Loucy (cell line): ENCODE measurements at regions not wholly inside any gene's neighbourhood (a gene's known extent, or its start where the extent isn't known, plus 50 kb on each side); places are given as distances from the start of the nearest gene placed in this dataset.

Source experiments
- H2AFZ ChIP-seq: fragments of 200-600 bp; sonication (generic); 2 replicates; pipeline ENCODE4 v1.6.0; 2016; ENCODE audit warnings: antibody characterized with exemption, mild to moderate bottlenecking, low read length, moderate library complexity
- H3F3A ChIP-seq: fragments of 200-600 bp; 2 replicates; pipeline ENCODE4 v1.6.0; 2016; ENCODE audit warnings: antibody characterized with exemption, low read depth, mild to moderate bottlenecking
- H3K27me3 ChIP-seq: fragments of 200-600 bp; sonication (generic); 2 replicates; pipeline ENCODE4 v1.6.1; 2014; ENCODE audit warnings: low read length, mild to moderate bottlenecking; ENCODE audit not compliant: insufficient read depth, poor library complexity, severe bottlenecking
- H3K36me3 ChIP-seq: fragments of 200-600 bp; sonication (generic); 2 replicates; pipeline ENCODE4 v1.6.1; 2016; ENCODE audit warnings: low read length; ENCODE audit not compliant: insufficient read depth
- H3K4me1 ChIP-seq: fragments of 200-600 bp; sonication (generic); 2 replicates; pipeline ENCODE4 v1.5.1; 2014; ENCODE audit warnings: low read length, mild to moderate bottlenecking; ENCODE audit not compliant: insufficient read depth, poor library complexity, severe bottlenecking
- H3K4me2 ChIP-seq: fragments of 200-600 bp; sonication (generic); 2 replicates; pipeline ENCODE4 v1.6.0; 2014; ENCODE audit warnings: antibody characterized with exemption, low read length, low read depth, mild to moderate bottlenecking; ENCODE audit not compliant: poor library complexity, severe bottlenecking
- H3K4me3 ChIP-seq: fragments of 200-600 bp; sonication (generic); 2 replicates; pipeline ENCODE4 v1.5.1; 2014; ENCODE audit warnings: low read length, mild to moderate bottlenecking, mixed read lengths; ENCODE audit not compliant: poor library complexity, severe bottlenecking
- H3K79me2 ChIP-seq: fragments of 200-600 bp; sonication (generic); 2 replicates; pipeline ENCODE4 v1.6.1; 2014; ENCODE audit warnings: low read length; ENCODE audit not compliant: insufficient read depth
- H3K9ac ChIP-seq: fragments of 200-600 bp; sonication (generic); 2 replicates; pipeline ENCODE4 v1.6.0; 2014; ENCODE audit warnings: mild to moderate bottlenecking, low read depth, low read length, moderate library complexity; ENCODE audit not compliant: poor library complexity, severe bottlenecking
- H3K9me2 ChIP-seq: fragments of 200-600 bp; sonication (generic); replicated peaks from 2 replicates; pipeline ENCODE4 v1.6.1; 2016; ENCODE audit warnings: low read depth, low read length, mixed read lengths
- H3K9me3 ChIP-seq: fragments of 200-600 bp; sonication (generic); 2 replicates; pipeline ENCODE4 v1.6.1; 2014; ENCODE audit warnings: mild to moderate bottlenecking, antibody characterized with exemption, low read length, low read depth; ENCODE audit not compliant: insufficient read depth
- H4K20me1 ChIP-seq: fragments of 200-600 bp; sonication (generic); 2 replicates; pipeline ENCODE4 v1.6.0; 2014; ENCODE audit warnings: antibody characterized with exemption, low read length, mild to moderate bottlenecking; ENCODE audit not compliant: insufficient read depth, poor library complexity, severe bottlenecking
- EZH2phosphoT487 ChIP-seq: fragments of 200-600 bp; IDR thresholded peaks from 2 replicates; pipeline ENCODE4 v1.6.1; 2018; ENCODE audit warnings: antibody characterized with exemption, mild to moderate bottlenecking, moderate library complexity, borderline replicate concordance
- TF ChIP-seq, protein P1 (sequence below): fragments of 200-600 bp; sonication (generic); conservative IDR thresholded peaks from 2 replicates; pipeline ENCODE4 v1.5.1; 2014; ENCODE audit warnings: mild to moderate bottlenecking, antibody characterized with exemption, low read length

GRCh38 chr7:109834851-109835250 lies 1256.1 kb upstream of the LRRN3 start:
- TF ChIP-seq, protein P1, sequence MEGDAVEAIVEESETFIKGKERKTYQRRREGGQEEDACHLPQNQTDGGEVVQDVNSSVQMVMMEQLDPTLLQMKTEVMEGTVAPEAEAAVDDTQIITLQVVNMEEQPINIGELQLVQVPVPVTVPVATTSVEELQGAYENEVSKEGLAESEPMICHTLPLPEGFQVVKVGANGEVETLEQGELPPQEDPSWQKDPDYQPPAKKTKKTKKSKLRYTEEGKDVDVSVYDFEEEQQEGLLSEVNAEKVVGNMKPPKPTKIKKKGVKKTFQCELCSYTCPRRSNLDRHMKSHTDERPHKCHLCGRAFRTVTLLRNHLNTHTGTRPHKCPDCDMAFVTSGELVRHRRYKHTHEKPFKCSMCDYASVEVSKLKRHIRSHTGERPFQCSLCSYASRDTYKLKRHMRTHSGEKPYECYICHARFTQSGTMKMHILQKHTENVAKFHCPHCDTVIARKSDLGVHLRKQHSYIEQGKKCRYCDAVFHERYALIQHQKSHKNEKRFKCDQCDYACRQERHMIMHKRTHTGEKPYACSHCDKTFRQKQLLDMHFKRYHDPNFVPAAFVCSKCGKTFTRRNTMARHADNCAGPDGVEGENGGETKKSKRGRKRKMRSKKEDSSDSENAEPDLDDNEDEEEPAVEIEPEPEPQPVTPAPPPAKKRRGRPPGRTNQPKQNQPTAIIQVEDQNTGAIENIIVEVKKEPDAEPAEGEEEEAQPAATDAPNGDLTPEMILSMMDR: no peak
- no peak for TF ChIP-seq EZH2phosphoT487
- no peak overlapping the region for H3K4me2 ChIP-seq
- no peaks in the 10 kb centered on the region for H4K20me1 ChIP-seq
- no peaks in the 10 kb centered on the region for H3K27me3 ChIP-seq
- no peak overlapping the region for H3K9ac ChIP-seq
- H3K4me1 ChIP-seq: no peaks in the 10 kb centered on the region
- no peak overlapping the region for H3K4me3 ChIP-seq
- H3K9me3 ChIP-seq: no peaks in the 10 kb centered on the region
- no peaks in the 10 kb centered on the region for H3K36me3 ChIP-seq
- H3K9me2 ChIP-seq: no peaks in the 10 kb centered on the region
- H3F3A ChIP-seq: no peaks in the 10 kb centered on the region
- H2AFZ ChIP-seq: no peak overlapping the region
- H3K79me2 ChIP-seq: no peaks in the 10 kb centered on the region

DNA sequence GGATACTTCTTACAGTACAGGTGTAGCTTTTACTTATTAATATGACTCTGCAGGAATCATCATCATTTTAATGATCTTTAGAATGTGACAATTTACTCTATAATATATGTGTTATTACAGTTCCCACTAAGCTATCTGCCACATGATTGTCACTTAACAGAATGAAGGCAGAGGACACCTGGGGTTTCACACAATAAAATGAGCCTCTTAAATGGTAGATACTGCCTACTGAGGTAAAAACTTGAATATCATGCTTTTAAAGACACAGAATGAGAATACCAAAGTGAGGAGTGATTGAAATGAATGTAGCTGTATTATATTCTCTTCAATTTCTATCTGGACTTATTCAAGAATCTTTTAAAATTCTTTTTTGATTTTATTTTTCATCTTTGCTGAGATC lies 1255.3 kb upstream of the LRRN3 start:
- H3K4me3 ChIP-seq: no peak overlapping the region
- no peaks in the 10 kb centered on the region for H3K36me3 ChIP-seq
- H2AFZ ChIP-seq: no peak overlapping the region
- H3K9me2 ChIP-seq: no peaks in the 10 kb centered on the region
- H3K4me2 ChIP-seq: no peak overlapping the region
- H3K4me1 ChIP-seq: no peaks in the 10 kb centered on the region
- H3K27me3 ChIP-seq: no peaks in the 10 kb centered on the region
- no peak overlapping the region for H3K9ac ChIP-seq
- no peaks in the 10 kb centered on the region for H3K9me3 ChIP-seq
- no peaks in the 10 kb centered on the region for H3K79me2 ChIP-seq
- H4K20me1 ChIP-seq: no peaks in the 10 kb centered on the region
- H3F3A ChIP-seq: no peaks in the 10 kb centered on the region
- no peak for TF ChIP-seq EZH2phosphoT487
- TF ChIP-seq, protein P1: no peak

- Histone ChIP-seq H3K79me2 (no peaks in the 10 kb centered on the region), H3K9ac (no peak overlapping the region), H3F3A (no peaks in the 10 kb centered on the region), H4K20me1 (no peaks in the 10 kb centered on the region), H3K9me2 (no peaks in the 10 kb centered on the region), H3K4me2 (no peak overlapping the region), H2AFZ (no peak overlapping the region), H3K9me3 (no peaks in the 10 kb centered on the region), H3K4me1 (no peaks in the 10 kb centered on the region), H3K36me3 (no peaks in the 10 kb centered on the region), H3K27me3 (no peaks in the 10 kb centered on the region), H3K4me3 (no peak overlapping the region)
- TF ChIP-seq, protein P1: no peak
- no peak for TF ChIP-seq EZH2phosphoT487
These were observed 1254.9 kb upstream of the LRRN3 start for GRCh38 chr7:109836016-109836415.
